AG04450 (cell line): ENCODE measurements at regions not wholly inside any gene's neighbourhood (a gene's known extent, or its start where the extent isn't known, plus 50 kb on each side); places are given as distances from the start of the nearest gene placed in this dataset.

Source experiments
- CTCF ChIA-PET: fragments of 300-600, 350-600 bp; formaldehyde crosslinking; extraction: SDS; loops from one replicate; lab custom pipeline; 2022; ENCODE audit warnings: antibody characterized with exemption, inconsistent platforms; lab: Charles Lee
- POLR2A ChIA-PET: fragments of 350-600 bp; formaldehyde crosslinking; extraction: SDS; loops from one replicate; lab custom pipeline; 2021; ENCODE audit warnings: antibody characterized with exemption, inconsistent platforms; lab: Yijun Ruan, JAX
- DNase-seq: peaks from one replicate; pipeline ENCODE4 v3.0.0-alpha.2; 2011; ENCODE audit warnings: low read depth, low spot score
- H3K27ac ChIP-seq: one replicate; pipeline ENCODE4 v1.5.1; 2012; ENCODE audit warnings: low read depth, low read length, control low read depth
- H3K27me3 ChIP-seq: one replicate; pipeline ENCODE4 v1.6.0; 2012; ENCODE audit warnings: low read length; ENCODE audit not compliant: control insufficient read depth, insufficient read depth
- H3K4me3 ChIP-seq: 2 replicates; pipeline ENCODE4 v1.5.1; 2011; ENCODE audit warnings: mild to moderate bottlenecking, low read depth, low read length, control low read depth
- H3K9me3 ChIP-seq: 2 replicates; pipeline ENCODE4 v1.5.1; 2012; ENCODE audit warnings: low read length; ENCODE audit not compliant: control insufficient read depth, insufficient read depth
- CTCF ChIP-seq: IDR thresholded peaks from 2 replicates; pipeline ENCODE4 v1.5.1; 2011; ENCODE audit warnings: low read depth, low read length, control low read depth, inconsistent platforms

- no peaks in the 10 kb centered on the region for H3K27me3 ChIP-seq
- no peak overlapping the region for H3K4me3 ChIP-seq
- H3K9me3 ChIP-seq, result peaks cover 15% of the 10 kb centered on the region
- POLR2A ChIA-PET, result no interaction called here
- TF ChIP-seq CTCF, result no peak
- no peak overlapping the region for H3K27ac ChIP-seq
- no peak for DNase-seq
- CTCF ChIA-PET, result no interaction called here
Measured at GRCh38 chr3:82791241-82791640, 1029.8 kb upstream of the GBE1 start.

GRCh38 chr3:82790307-82791097 is 1029.1 kb upstream of the GBE1 start:
- CTCF ChIA-PET, result no interaction called here
- H3K27ac ChIP-seq, result no peak overlapping the region
- H3K4me3 ChIP-seq, result no peak overlapping the region
- H3K9me3 ChIP-seq, result peaks cover 15% of the 10 kb centered on the region
- no peaks in the 10 kb centered on the region for H3K27me3 ChIP-seq
- POLR2A ChIA-PET, result no interaction called here
- DNase-seq, result no peak
- no peak for TF ChIP-seq CTCF

DNA sequence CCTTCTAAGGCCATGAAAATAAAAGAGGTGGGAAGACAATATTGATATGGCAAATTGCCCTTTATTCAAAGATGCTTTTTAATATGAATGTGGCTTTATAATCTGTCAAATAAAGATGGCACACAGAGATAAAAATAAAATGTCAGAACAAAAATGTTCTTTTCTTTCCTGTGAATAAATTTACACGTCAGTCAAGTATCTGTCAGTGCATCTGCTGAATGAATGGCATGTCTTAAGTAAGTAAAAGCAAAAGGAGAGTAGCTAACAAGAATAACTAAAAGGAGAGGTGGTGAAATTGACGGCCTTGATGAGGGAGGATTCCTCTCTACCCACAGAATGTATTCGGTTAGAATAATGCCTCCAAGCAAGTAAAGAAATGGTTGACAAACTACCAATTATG is 1021.7 kb upstream of the GBE1 start:
- no peak overlapping the region for H3K27ac ChIP-seq
- TF ChIP-seq CTCF, result no peak
- H3K27me3 ChIP-seq, result no peaks in the 10 kb centered on the region
- POLR2A ChIA-PET, result no interaction called here
- H3K4me3 ChIP-seq, result no peak overlapping the region
- DNase-seq, result no peak
- peaks cover 4% of the 10 kb centered on the region; the same call in 1 of the 2 replicates for H3K9me3 ChIP-seq
- CTCF ChIA-PET, result no interaction called here

- no peak overlapping the region for H3K27ac ChIP-seq
- POLR2A ChIA-PET, result no interaction called here
- no peaks in the 10 kb centered on the region for H3K27me3 ChIP-seq
- no peak for DNase-seq
- CTCF ChIA-PET, result no interaction called here
- no peak for TF ChIP-seq CTCF
- H3K4me3 ChIP-seq, result no peak overlapping the region
- H3K9me3 ChIP-seq, result peaks cover 12% of the 10 kb centered on the region
Measured at GRCh38 chr3:82773207-82773606, 1011.8 kb upstream of the GBE1 start.

GRCh38 chr3:82764521-82764920 is 1003.1 kb upstream of the GBE1 start:
- ChIA-PET POLR2A (no interaction called here), CTCF (no interaction called here)
- no peak for TF ChIP-seq CTCF
- no peak overlapping the region for H3K27ac ChIP-seq
- H3K27me3 ChIP-seq, result no peaks in the 10 kb centered on the region
- no peak for DNase-seq
- H3K4me3 ChIP-seq, result no peak overlapping the region
- H3K9me3 ChIP-seq, result peaks cover 5% of the 10 kb centered on the region; the same call in 1 of the 2 replicates
